ENCODE measurements at regions not wholly inside any gene's neighbourhood (a gene's known extent, or its start where the extent isn't known, plus 50 kb on each side); places are given as distances from the start of the nearest gene placed in this dataset.

- no peak for TF ChIP-seq EZH2 (IDR thresholded peaks at IDR 0.05; ENCODE audit: insufficient read depth, poor library complexity, severe bottlenecking)
- no peak for TF ChIP-seq EZH2phosphoT487 (IDR thresholded peaks at IDR 0.05; ENCODE audit: insufficient read depth, low read depth)
Observed at GRCh38 chr2:122535960-122536505, 780.6 kb downstream of the TSN start.
